ENCODE measurements at regions not wholly inside any gene's neighbourhood (a gene's known extent, or its start where the extent isn't known, plus 50 kb on each side); places are given as distances from the start of the nearest gene placed in this dataset.

DNA sequence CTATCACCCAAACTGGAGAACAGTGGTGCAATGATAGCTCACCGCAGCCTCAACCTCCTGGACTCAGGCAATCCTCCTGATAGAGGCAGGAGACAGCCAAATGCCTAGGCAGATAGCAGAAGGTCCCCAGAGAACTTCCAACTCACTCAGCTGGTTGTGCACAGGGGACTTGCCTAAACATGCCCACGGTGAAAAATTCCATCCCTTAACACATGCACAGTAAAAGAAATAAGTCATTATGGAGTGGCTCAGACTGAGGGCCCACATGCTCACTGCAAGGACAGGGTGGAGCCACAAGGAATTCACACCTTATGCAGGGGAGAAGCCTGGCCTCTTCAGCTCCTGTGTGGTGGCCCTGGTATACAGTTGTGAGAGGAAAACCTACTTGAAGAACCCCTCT lies 525.8 kb upstream of the ATP2B1 start:
- H3K4me3 Mint-ChIP-seq: no peak overlapping the region
- H3K4me3 ChIP-seq (ENCODE audit: low read length): no peak overlapping the region
- DNase-seq: no peak
- H3K4me1 Mint-ChIP-seq: peaks cover 0 to 3% (median 0%) of the 10 kb centered on the region in 3 donors
- H3K9me3 ChIP-seq (ENCODE audit: low read length): no peaks in the 10 kb centered on the region
- CTCF ChIA-PET: no interaction called here
- H3K36me3 Mint-ChIP-seq: no peaks in the 10 kb centered on the region
- POLR2A ChIA-PET: no interaction called here
- no peaks in the 10 kb centered on the region for H3K9me3 Mint-ChIP-seq
- no peaks in the 10 kb centered on the region for H3K36me3 ChIP-seq (ENCODE audit: insufficient read depth, low read length)
- no peak overlapping the region for H3K27ac ChIP-seq (ENCODE audit: low read depth, low read length)
- no peaks in the 10 kb centered on the region for H3K4me1 ChIP-seq (ENCODE audit: insufficient read depth, low read length)
- H3K27me3 Mint-ChIP-seq: peaks cover 4 to 33% of the 10 kb centered on the region in 2 donors
- no peak overlapping the region for H3K27ac Mint-ChIP-seq
- H3K27me3 ChIP-seq (ENCODE audit: insufficient read depth, low read length, poor library complexity, severe bottlenecking): no peaks in the 10 kb centered on the region

DNA sequence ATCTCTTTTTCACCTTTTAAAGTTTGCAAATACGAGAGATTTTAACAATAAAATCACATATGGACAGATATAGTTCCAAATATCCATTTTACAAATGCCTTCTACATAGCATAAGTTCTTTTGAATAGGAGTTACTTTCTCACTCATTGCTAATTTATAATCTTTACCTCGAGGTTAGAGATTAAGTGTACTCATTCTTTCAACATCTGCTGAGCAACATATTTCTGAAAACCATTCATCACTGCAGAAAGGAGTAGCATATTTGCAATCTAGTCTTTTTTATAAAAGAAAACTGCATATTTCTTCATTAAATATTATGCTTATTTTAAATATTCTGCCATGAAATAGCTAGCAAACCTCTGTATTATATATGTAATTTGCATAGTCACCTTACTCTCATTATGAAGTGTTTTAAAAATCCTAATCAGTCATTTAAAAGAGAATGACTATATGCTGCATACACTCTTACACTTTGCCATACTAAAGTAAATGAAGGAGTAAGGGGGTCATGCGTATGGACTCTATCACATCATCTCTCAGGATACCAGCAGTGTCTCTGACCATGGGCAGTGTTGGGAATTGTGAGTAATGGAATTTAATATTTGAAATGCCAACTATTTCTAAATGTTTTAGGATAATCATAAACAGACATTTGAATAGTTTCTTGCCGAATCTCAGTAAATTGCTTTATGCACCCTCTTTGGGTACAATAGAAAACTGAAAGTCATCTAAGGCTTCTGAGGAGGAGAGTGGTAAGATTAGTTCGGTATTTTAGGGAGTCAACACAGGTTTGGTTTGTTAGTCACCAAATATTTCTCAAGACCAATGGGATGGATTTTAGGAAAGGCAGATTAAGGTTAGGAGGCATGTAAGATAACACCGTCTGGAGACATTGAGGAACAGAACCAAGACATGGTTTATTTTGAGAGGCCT lies 524.8 kb upstream of the ATP2B1 start:
- Mint-ChIP-seq H3K9me3 (no peaks in the 10 kb centered on the region), H3K36me3 (no peaks in the 10 kb centered on the region), H3K4me3 (no peak overlapping the region), H3K4me1 (peaks cover 0 to 3% (median 0%) of the 10 kb centered on the region in 3 donors), H3K27ac (no peak overlapping the region), H3K27me3 (peaks cover 2 to 29% of the 10 kb centered on the region in 2 donors)
- Histone ChIP-seq H3K9me3 (ENCODE audit: low read length) (no peaks in the 10 kb centered on the region), H3K4me3 (ENCODE audit: low read length) (no peak overlapping the region), H3K27ac (ENCODE audit: low read depth, low read length) (no peak overlapping the region), H3K27me3 (ENCODE audit: insufficient read depth, low read length, poor library complexity, severe bottlenecking) (no peaks in the 10 kb centered on the region), H3K36me3 (ENCODE audit: insufficient read depth, low read length) (no peaks in the 10 kb centered on the region), H3K4me1 (ENCODE audit: insufficient read depth, low read length) (no peaks in the 10 kb centered on the region)
- CTCF ChIA-PET: no interaction called here
- POLR2A ChIA-PET: no interaction called here
- DNase-seq: no peak

DNA sequence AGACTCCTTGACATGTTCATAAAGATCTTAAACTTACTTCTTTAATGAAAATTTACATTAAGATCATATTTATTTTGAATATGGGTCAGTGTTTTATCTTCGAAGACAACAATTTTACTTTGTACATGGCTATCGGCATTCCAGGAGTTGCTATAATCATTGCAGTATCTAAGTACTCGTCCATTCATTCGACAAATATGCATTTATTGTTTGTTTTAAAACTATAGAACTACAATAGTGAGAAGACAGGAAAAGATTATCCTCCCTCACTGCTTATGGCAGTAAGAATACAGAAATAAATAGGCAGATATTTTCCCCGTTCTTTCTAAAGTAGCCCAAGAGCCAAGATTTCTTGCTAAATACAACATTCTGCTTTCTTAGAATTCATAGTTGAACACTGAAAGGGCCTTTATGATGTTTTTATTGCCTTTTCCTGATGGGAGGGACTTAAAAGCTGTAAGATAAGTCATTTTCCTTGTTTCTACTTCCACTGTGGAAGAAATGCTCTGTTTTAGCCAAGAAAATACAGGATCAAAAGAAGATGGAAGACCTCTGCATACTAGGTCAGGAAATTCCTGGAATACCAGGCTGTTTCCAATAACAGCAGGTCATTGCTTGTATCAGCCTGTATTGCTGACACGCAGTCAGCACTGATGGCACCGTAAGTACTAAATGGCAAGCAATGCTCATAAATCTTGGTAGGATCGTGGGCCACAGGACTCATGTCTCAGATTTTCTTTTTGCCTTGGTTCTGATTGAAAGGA lies 521.0 kb upstream of the ATP2B1 start:
- no peaks in the 10 kb centered on the region for H3K27me3 ChIP-seq (ENCODE audit: insufficient read depth, low read length, poor library complexity, severe bottlenecking)
- no peaks in the 10 kb centered on the region for H3K9me3 ChIP-seq (ENCODE audit: low read length)
- Mint-ChIP-seq H3K9me3 (no peaks in the 10 kb centered on the region), H3K27me3 (peaks cover 2 to 8% of the 10 kb centered on the region in 2 donors), H3K4me3 (no peak overlapping the region), H3K27ac (no peak overlapping the region), H3K36me3 (no peaks in the 10 kb centered on the region), H3K4me1 (no peaks in the 10 kb centered on the region)
- H3K36me3 ChIP-seq (ENCODE audit: insufficient read depth, low read length): no peaks in the 10 kb centered on the region
- no peak overlapping the region for H3K27ac ChIP-seq (ENCODE audit: low read depth, low read length)
- no peaks in the 10 kb centered on the region for H3K4me1 ChIP-seq (ENCODE audit: insufficient read depth, low read length)
- DNase-seq: no peak
- H3K4me3 ChIP-seq (ENCODE audit: low read length): no peak overlapping the region
- ChIA-PET POLR2A (no interaction called here), CTCF (no interaction called here)

DNA sequence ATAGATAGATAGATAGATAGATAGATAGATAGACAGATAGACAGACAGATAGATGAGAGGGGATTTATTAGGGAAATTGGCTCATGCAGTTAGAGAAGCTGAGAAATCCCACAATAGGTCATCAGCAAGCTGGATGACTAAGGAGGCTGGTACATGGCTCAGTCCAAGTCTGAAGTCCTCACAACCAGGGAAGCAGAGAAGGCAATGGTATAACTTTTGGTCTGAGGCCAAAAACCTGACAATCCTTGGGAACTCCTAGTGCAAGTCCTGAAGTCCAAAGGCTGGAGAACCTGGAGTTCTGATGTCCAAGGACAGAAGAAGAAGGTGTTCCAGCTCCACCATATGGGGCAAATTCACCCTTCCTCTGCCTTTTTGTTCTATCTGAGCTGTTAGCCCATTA lies 517.6 kb upstream of the ATP2B1 start:
- Mint-ChIP-seq H3K27me3 (peaks cover 2 to 4% of the 10 kb centered on the region in 2 donors), H3K27ac (no peak overlapping the region), H3K9me3 (peaks cover 0 to 4% (median 0%) of the 10 kb centered on the region in 5 donors), H3K36me3 (no peaks in the 10 kb centered on the region), H3K4me1 (no peaks in the 10 kb centered on the region), H3K4me3 (no peak overlapping the region)
- CTCF ChIA-PET: no interaction called here
- Histone ChIP-seq H3K36me3 (ENCODE audit: insufficient read depth, low read length) (no peaks in the 10 kb centered on the region), H3K27ac (ENCODE audit: low read depth, low read length) (no peak overlapping the region), H3K4me3 (ENCODE audit: low read length) (no peak overlapping the region), H3K4me1 (ENCODE audit: insufficient read depth, low read length) (no peaks in the 10 kb centered on the region), H3K9me3 (ENCODE audit: low read length) (no peaks in the 10 kb centered on the region), H3K27me3 (ENCODE audit: insufficient read depth, low read length, poor library complexity, severe bottlenecking) (no peaks in the 10 kb centered on the region)
- DNase-seq: no peak
- POLR2A ChIA-PET: no interaction called here

DNA sequence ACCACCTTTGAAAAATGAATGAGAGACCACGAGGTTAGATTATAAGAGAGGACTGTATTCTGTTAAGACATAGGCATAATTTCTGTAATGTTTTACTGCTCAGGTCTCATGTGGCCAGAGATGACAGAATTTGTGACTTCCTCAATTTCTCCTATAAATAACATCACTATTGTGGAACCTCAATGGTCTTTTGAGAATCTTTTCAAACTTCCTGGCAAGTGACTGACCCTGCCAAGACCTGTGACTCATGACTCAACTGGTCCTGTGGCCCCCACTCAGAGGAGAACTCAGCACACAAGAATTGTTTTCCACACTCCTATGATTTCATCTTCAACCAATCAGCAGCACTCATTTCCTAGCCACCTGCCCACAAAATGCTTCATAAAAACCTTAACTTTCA lies 508.2 kb upstream of the ATP2B1 start:
- Histone ChIP-seq H3K27me3 (ENCODE audit: insufficient read depth, low read length, poor library complexity, severe bottlenecking) (no peaks in the 10 kb centered on the region), H3K4me1 (ENCODE audit: insufficient read depth, low read length) (no peaks in the 10 kb centered on the region), H3K36me3 (ENCODE audit: insufficient read depth, low read length) (no peaks in the 10 kb centered on the region), H3K27ac (ENCODE audit: low read depth, low read length) (no peak overlapping the region), H3K4me3 (ENCODE audit: low read length) (no peak overlapping the region), H3K9me3 (ENCODE audit: low read length) (no peaks in the 10 kb centered on the region)
- DNase-seq: no peak
- no peak overlapping the region for H3K4me3 Mint-ChIP-seq
- peaks cover 0 to 6% (median 1%) of the 10 kb centered on the region in 3 donors for H3K4me1 Mint-ChIP-seq
- H3K27me3 Mint-ChIP-seq: peaks cover 0 to 13% of the 10 kb centered on the region in 2 donors
- POLR2A ChIA-PET: no interaction called here
- CTCF ChIA-PET: no interaction called here
- H3K36me3 Mint-ChIP-seq: no peaks in the 10 kb centered on the region
- H3K9me3 Mint-ChIP-seq: peaks cover 0 to 2% (median 0%) of the 10 kb centered on the region in 5 donors
- H3K27ac Mint-ChIP-seq: no peak overlapping the region

DNA sequence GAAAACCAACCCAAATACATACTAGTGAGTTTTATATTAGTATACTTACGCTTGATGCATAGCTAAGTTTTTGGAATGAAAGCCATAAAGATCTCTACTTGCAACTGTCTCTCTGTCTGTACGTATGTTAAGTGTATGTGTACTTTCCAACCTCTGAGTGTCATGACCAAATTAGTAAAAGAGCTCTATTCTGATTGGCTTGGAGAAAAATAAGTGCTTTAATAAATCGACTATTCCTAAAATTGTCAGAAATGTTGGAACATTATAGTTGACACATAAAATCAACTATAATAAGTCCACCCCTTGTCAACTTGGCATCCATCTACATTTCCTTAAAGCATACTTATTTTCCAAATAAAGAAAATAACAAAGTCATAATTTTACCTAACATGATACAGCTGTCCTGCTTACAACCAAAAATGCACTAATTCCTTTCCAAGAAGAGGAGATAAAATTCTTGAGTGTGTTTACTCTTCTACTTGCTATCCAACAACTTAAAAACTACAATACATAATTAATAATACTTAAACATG lies 507.4 kb upstream of the ATP2B1 start:
- Histone ChIP-seq H3K27me3 (ENCODE audit: insufficient read depth, low read length, poor library complexity, severe bottlenecking) (no peaks in the 10 kb centered on the region), H3K4me1 (ENCODE audit: insufficient read depth, low read length) (no peaks in the 10 kb centered on the region), H3K27ac (ENCODE audit: low read depth, low read length) (no peak overlapping the region), H3K4me3 (ENCODE audit: low read length) (no peak overlapping the region), H3K9me3 (ENCODE audit: low read length) (no peaks in the 10 kb centered on the region), H3K36me3 (ENCODE audit: insufficient read depth, low read length) (no peaks in the 10 kb centered on the region)
- Mint-ChIP-seq H3K36me3 (no peaks in the 10 kb centered on the region), H3K9me3 (peaks cover 0 to 3% (median 0%) of the 10 kb centered on the region in 5 donors), H3K4me3 (no peak overlapping the region), H3K27ac (no peak overlapping the region), H3K4me1 (peaks cover 0 to 6% (median 1%) of the 10 kb centered on the region in 3 donors), H3K27me3 (peaks cover 2 to 16% of the 10 kb centered on the region in 2 donors)
- POLR2A ChIA-PET: no interaction called here
- CTCF ChIA-PET: no interaction called here
- DNase-seq: no peak

DNA sequence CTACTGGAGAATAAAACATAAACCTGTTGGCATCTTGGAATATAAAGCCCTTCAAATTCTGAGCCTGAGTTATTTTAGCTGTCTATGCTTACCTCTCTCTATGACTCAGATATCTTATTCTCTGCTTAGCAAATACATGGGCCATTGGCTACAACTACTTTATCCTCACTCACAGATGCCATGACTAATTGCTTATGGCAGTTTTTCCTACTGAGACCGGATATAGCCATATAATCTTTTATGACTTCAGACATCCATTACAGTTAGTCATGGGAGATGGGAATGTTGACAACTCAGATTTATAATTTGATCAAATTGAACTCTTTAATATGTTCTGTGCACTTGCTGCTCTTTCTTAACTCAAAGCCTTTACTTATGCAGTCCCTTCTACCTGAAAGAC lies 502.4 kb upstream of the ATP2B1 start:
- Mint-ChIP-seq H3K4me3 (no peak overlapping the region), H3K9me3 (peaks cover 16 to 24% (median 20%) of the 10 kb centered on the region in 5 donors), H3K27ac (no peak overlapping the region), H3K27me3 (peaks cover 7 to 16% of the 10 kb centered on the region in 2 donors), H3K36me3 (peaks cover 0 to 3% (median 0%) of the 10 kb centered on the region in 3 donors), H3K4me1 (no peaks in the 10 kb centered on the region)
- POLR2A ChIA-PET: no interaction called here
- Histone ChIP-seq H3K4me3 (ENCODE audit: low read length) (no peak overlapping the region), H3K9me3 (ENCODE audit: low read length) (no peaks in the 10 kb centered on the region), H3K36me3 (ENCODE audit: insufficient read depth, low read length) (no peaks in the 10 kb centered on the region), H3K4me1 (ENCODE audit: insufficient read depth, low read length) (no peaks in the 10 kb centered on the region), H3K27ac (ENCODE audit: low read depth, low read length) (no peak overlapping the region), H3K27me3 (ENCODE audit: insufficient read depth, low read length, poor library complexity, severe bottlenecking) (no peaks in the 10 kb centered on the region)
- no peak for DNase-seq
- CTCF ChIA-PET: no interaction called here

DNA sequence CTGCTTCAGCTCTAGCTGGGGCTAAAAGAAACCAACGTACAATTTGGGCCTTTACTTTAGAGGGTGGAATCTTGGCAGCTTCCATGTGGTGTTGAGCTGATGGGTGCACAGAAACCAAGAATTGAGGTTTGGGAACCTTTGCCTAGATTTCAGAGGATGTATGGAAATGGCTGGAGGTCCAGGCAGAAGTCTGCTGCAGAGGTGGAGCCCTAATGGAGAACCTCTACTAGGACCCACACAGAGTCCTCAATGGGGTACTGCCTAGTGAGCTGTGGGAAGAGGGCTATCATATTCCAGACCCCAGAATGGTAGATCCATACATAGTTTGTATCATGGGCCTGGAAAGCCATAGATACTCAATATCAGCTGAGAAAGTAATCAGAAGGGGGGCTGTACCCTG lies 500.4 kb upstream of the ATP2B1 start:
- Mint-ChIP-seq H3K36me3 (peaks cover 0 to 3% (median 0%) of the 10 kb centered on the region in 3 donors), H3K27ac (no peak overlapping the region), H3K4me1 (no peaks in the 10 kb centered on the region), H3K9me3 (peaks cover 16 to 24% (median 20%) of the 10 kb centered on the region in 5 donors), H3K27me3 (peaks cover 10 to 12% of the 10 kb centered on the region in 2 donors), H3K4me3 (no peak overlapping the region)
- CTCF ChIA-PET: no interaction called here
- POLR2A ChIA-PET: no interaction called here
- Histone ChIP-seq H3K27ac (ENCODE audit: low read depth, low read length) (no peak overlapping the region), H3K27me3 (ENCODE audit: insufficient read depth, low read length, poor library complexity, severe bottlenecking) (no peaks in the 10 kb centered on the region), H3K9me3 (ENCODE audit: low read length) (no peaks in the 10 kb centered on the region), H3K36me3 (ENCODE audit: insufficient read depth, low read length) (no peaks in the 10 kb centered on the region), H3K4me3 (ENCODE audit: low read length) (no peak overlapping the region), H3K4me1 (ENCODE audit: insufficient read depth, low read length) (no peaks in the 10 kb centered on the region)
- no peak for DNase-seq

Measured in CD8-positive, alpha-beta memory T cell (primary cell).